Fibroblast of peridontal ligament (primary cell): ENCODE measurements at regions not wholly inside any gene's neighbourhood (a gene's known extent, or its start where the extent isn't known, plus 50 kb on each side); places are given as distances from the start of the nearest gene placed in this dataset.

Experiments used
- DNase-seq: peaks from one replicate; pipeline ENCODE4 v3.0.0-alpha.2; 2010; ENCODE audit errors: extremely low read depth

GRCh38 chr3:159843840-159844730 lies 144.6 kb upstream of the IL12A start:
- DNase-seq: peak; percentile 67

- no peak for DNase-seq
These were observed 143.8 kb upstream of the IL12A start for GRCh38 chr3:159844801-159845261.

GRCh38 chr3:159845737-159846136 lies 142.9 kb upstream of the IL12A start:
- DNase-seq: no peak

DNA sequence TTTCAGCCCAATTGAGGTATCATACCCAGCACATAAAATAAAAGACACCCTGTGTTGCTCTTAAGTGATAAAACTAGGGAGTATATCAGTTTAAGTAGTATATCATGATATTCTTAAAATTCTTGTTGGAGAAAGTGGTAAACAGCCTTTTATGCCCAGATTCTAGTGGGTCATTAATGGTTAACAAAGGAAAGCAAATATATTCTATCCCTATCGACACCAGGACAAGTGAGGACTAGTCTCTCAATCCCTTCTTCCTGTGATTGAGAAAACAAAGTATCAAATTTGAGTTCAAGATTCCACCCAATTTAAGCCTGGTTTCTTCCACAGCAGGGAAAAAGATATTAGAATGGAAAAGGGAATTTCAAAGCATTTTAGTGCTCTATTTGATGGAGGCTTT lies 142.4 kb upstream of the IL12A start:
- no peak for DNase-seq

DNA sequence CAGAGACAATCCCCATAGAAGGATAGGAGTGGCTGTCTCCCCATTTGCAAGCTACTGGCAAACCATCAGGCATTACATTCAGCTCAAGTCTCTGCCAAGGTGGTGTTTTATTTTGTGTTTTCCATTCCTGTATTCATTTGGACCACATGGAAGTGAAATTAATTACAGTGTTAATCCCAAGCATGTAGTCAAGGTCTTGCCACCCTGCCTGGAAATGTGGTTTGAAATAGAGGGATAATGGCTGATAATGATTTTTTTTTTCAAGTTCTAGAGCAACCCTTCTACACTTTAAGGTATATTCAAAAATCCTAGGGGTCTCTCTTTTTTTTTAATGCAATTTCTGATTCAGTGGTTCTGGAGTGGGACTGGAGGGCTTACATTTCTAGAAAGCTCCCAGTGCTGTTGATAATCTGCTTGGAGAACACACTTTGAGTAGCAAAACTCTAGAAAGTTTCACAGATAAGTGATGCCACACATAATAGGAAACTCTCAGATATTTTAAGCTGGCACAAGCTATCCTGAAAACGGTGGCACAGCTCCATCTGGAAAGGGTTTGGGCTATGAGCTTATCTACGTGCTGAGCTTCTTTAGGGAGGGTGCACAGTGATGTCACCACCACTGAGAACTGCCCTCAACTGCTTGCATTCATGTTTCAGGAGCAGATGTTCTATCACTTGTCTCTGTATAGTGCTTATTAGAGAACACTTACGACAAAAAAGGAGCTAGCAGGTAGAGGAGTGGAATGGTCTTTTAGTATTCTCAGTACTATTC lies 140.1 kb upstream of the IL12A start:
- no peak for DNase-seq

DNA sequence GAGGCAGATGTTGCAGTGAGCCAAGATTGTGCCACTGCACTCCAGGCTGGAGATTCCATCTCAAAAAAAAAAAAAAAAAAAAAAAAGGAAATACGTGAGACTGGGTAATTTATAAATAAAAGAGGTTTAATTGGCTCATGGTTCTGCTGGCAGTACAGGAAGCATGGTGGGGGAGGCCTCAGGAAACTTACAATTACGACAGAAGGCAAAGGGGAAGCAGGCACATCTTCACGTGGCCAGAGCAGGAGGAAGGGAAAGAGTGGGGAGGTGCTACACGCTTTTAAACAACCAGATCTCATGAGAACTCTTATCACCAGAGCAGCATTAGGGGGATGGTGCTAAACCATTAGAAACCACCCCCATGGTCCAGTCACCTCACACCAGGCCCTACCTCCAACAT lies 138.2 kb upstream of the IL12A start:
- DNase-seq: no peak

DNA sequence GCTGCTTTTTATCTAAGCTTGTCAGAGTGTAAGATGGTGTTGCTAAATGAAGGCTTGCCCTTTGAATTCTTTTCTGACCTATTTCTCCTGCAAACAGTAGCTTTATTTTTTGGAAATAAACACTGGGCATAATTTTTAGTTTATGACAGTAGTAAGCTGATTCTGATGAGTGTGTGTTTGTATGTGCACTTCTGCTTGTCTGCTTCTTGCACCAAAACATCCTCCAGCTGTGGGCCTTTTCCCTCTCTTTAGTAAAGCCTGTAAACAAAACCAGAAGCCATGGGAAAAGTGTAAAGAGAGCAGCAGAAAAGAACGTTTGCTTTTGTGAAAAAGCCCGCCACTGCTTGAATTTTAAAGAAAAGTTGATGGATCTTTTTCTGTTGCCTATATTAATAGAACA lies 136.4 kb upstream of the IL12A start:
- no peak for DNase-seq

DNA sequence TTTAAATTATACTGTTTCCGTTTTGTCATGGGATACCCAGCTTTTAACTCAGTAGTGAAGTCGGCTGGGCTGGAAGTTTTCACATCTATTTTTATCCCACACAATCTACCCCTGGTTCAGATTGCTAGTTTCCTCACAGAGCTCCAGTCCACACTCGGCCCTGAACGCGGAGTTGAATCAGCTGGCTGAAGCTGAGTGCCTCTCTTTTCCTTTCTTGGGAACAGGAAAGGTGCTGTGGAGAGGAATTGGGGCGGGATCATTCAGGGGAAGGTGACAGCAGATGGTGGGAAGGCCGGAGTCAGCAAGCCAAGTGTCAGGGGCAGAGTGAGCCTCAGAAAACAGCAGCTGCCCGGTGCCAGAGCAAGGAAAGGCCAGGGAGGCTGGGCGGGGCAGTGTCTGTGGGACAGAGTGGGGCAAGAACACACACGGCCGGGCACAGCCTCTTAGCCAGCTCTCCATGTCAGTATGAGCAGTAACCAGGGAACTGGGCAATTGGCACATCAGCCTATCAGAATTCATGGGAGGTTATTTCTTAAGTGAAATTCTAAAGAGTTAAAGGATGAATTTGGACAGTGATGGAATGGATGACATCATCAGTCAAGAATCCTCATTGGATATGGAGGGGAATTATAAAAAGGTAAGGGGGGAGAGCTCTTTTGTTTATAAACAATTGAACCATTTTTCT lies 135.7 kb upstream of the IL12A start:
- DNase-seq: peak; percentile 65

DNA sequence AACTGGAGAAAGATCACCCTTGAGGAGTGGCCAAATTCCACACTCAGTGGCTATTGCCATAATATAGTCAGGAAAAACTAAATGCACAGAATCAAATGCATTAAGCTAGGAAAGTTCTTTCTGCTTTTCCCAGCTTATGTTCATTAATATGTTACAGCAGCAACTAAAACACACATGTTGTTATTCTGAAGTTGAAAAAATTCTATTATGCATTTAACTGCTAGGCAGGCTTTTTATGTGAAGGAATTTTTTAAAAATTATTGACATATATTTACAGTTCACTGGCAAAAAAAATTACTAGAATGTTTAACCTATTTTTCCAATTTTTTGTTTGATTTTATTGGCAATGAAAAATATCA lies 135.2 kb upstream of the IL12A start:
- DNase-seq: no peak

GRCh38 chr3:159854500-159855124 lies 134.0 kb upstream of the IL12A start:
- DNase-seq: peak; percentile 85

DNA sequence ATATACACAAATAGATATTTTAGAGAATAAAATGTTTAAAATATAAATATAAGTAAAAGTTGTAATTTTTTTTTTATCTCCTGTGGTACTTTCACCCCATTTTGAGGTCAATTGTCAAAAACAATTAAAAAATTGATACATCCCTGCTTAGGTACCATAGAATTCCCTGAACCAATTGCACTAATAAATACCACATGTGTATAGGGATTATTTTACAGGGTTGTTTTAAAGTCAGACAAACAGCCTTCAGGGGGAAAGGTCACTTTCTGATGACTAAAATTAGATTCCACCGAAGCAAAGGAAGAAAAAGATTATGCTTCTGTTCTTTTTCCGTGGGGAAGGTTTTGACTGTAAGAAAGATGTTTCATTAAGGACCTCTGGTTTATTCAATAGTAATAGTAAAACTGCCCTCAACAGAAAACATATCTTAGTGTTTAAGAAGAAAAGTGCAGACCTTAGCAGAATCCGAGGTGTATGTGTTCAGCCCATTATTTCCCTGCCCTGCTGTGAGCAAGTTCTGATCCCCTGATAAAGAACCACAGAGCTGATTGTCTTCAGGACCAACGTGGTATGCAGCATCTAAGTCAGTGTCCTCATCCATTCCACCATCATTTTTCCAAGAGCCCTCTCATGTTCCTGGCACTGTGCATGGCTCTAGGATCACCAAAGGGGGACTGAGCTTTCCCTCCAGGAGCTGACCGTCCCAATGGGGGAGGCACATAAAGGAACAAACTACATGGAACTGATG lies 132.9 kb upstream of the IL12A start:
- peak; percentile 47 for DNase-seq

DNA sequence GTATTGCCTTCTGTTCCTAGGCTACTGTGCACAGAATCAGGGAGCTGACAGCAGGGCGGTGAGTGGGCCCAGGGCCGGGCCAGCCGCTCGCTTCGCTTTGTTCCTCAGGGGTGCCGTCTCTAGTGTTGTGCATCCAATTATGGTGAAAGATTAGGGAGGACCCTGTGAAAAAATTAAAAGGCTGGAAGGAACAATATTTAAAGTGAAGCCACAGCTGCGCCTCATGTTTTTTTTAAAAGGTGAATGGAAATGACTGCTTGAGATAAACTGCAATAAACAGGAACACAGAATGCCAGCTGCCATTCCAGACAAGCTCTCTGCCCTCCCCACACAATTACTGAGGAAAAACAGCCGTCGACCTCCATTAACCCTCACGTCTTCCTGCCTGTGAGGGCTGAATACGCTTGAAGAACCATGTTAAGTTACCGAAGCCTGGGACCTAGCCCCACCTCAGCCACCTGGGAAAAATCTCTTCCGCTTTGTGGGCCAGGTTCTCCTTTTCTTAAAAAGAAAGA lies 132.0 kb upstream of the IL12A start:
- DNase-seq: no peak

- DNase-seq: no peak
These were observed 130.8 kb upstream of the IL12A start for GRCh38 chr3:159857840-159858239.

GRCh38 chr3:159858650-159859049 lies 130.0 kb upstream of the IL12A start:
- DNase-seq: no peak

GRCh38 chr3:159859424-159859823 lies 129.2 kb upstream of the IL12A start:
- peak; percentile 54 for DNase-seq

DNA sequence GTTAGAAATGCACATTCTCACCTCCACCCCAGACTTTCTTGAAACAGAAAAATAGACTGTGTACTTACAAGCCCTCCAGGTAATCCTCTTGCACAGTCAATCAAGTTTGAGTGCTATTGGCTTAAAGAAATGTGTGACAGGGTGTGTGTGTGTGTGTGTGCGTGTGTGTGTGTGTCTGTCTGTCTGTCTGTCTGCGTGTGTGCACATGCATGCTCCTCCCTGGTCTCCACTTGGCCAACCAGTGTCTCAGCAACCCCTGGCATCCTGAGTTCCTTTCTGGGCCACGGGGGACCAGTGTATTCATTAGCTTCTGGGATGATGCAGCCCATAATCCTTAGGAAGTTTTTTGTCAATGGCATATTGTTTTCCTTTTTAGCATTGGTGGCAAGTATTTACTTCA lies 128.8 kb upstream of the IL12A start:
- no peak for DNase-seq

DNA sequence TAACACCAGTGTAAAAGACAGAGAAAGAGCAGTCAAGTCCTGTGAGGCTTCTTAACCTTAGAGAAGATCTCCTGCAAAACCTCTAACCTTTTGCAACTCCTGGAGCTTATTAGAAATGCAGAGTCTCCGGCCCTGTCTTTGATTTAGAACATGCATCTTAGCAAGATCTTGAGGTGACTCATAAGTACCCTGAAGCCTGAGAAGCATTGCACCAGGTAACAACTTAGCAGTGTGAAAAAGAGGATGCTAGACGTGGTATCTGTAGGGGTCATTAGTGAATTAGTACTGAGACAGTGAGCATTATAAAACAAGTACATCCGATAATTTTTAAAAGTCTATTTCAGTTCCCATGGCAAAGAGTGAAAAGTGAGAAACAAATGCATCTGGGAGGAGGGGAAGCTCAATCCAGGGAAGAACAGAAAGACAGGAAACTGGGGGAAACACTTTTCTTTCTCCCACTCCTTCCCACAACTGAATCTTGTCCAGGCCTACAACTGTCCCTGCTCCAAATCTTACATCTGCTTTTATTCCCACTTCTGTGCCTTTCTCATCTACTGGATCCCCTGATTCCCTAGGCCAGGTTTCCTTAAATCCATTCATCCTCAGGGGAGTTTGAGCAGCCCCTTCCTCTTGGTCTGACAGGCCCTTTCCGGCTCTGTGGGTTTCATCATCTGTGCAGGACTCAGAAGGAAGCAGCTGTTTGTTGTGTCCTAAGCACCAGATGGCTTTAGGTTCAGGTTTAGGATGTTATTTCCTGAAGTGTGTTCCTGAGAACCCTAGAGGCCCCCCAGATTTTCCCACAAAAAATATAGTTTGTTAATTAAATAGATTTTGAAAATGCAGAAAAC lies 128.1 kb upstream of the IL12A start:
- DNase-seq: no peak

GRCh38 chr3:159861369-159861987 lies 127.2 kb upstream of the IL12A start:
- DNase-seq: no peak

DNA sequence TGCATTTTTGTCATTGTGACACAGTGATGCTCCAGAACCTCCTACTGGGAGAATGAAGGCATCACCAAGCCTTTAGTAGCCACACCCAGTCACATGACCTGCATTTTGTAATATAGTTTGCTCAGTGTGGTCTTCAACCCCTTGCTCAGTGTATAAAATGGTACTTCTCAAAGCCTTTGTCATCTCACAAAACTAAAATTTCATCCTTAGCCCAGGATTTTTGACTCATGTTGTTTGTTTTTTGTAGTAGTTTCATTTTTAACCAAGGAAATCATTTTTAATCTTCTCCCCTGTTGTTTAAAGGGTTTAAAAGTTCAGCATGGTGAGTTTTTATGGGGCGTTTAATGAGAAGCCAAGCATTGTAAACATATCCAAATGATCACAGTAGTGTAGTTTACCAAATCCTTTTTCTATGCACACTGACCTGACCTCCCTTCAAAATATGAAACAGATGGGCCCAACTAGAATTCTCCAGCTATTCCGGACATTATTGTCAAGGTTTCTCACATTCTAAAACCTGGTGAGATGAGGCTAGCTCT lies 123.5 kb upstream of the IL12A start:
- DNase-seq: peak; percentile 87
